MCF 10A (cell line): ENCODE measurements at regions not wholly inside any gene's neighbourhood (a gene's known extent, or its start where the extent isn't known, plus 50 kb on each side); places are given as distances from the start of the nearest gene placed in this dataset.

Source experiments
- BruUV-seq: library from RNA; stranded (reverse); fragments of 400-500 nt; replicated peaks from 2 replicates; lab custom pipeline; 2021; lab: Mats Ljungman, UMichigan
- CTCF ChIA-PET: fragments of 300-600 bp; sonication (Branson Sonifier 250); formaldehyde crosslinking; extraction: SDS; loops from one replicate; lab custom pipeline; 2021; ENCODE audit warnings: antibody characterized with exemption, inconsistent platforms; lab: Yijun Ruan, JAX
- POLR2A ChIA-PET: fragments of 300-600, 350-650 bp; sonication (Branson Sonifier 250); formaldehyde crosslinking; extraction: SDS; loops from one replicate; lab custom pipeline; 2020; ENCODE audit warnings: antibody characterized with exemption, inconsistent platforms; lab: Yijun Ruan, JAX
- DNase-seq: peaks from one replicate; pipeline ENCODE4 v3.0.0-alpha.2; 2018; ENCODE audit not compliant: unreplicated experiment
- H3K27ac Mint-ChIP-seq: one replicate; pipeline ENCODE4 v1.8.0; 2022; ENCODE audit warnings: mild to moderate bottlenecking, low read depth, mixed read lengths; ENCODE audit not compliant: unreplicated experiment
- H3K27me3 Mint-ChIP-seq: one replicate; pipeline ENCODE4 v1.8.0; 2022; ENCODE audit warnings: mixed read lengths; ENCODE audit not compliant: insufficient read depth, unreplicated experiment
- H3K36me3 Mint-ChIP-seq: one replicate; pipeline ENCODE4 v1.8.0; 2022; ENCODE audit warnings: mild to moderate bottlenecking, moderate library complexity, mixed read lengths; ENCODE audit not compliant: insufficient read depth, unreplicated experiment
- H3K4me1 Mint-ChIP-seq: one replicate; pipeline ENCODE4 v1.8.0; 2022; ENCODE audit warnings: mixed read lengths; ENCODE audit not compliant: insufficient read depth, unreplicated experiment
- H3K4me3 Mint-ChIP-seq: one replicate; pipeline ENCODE4 v1.8.0; 2022; ENCODE audit warnings: mild to moderate bottlenecking, moderate library complexity, mixed read lengths; ENCODE audit not compliant: unreplicated experiment
- H3K9me3 Mint-ChIP-seq: one replicate; pipeline ENCODE4 v1.8.0; 2022; ENCODE audit warnings: mixed read lengths; ENCODE audit not compliant: unreplicated experiment
- intact Hi-C: fragments of 100-400 bp; cut with micrococcal nuclease; formaldehyde crosslinking; loops from 2 replicates; pipeline ENCODE4 v1.14.1; 2022
- TF ChIP-seq, protein P1 (sequence below): fragments of 200-600 bp; IDR thresholded peaks from one replicate; pipeline ENCODE4 v1.8.0; 2022; ENCODE audit warnings: antibody characterized with exemption, mild to moderate bottlenecking; ENCODE audit not compliant: unreplicated experiment

DNA sequence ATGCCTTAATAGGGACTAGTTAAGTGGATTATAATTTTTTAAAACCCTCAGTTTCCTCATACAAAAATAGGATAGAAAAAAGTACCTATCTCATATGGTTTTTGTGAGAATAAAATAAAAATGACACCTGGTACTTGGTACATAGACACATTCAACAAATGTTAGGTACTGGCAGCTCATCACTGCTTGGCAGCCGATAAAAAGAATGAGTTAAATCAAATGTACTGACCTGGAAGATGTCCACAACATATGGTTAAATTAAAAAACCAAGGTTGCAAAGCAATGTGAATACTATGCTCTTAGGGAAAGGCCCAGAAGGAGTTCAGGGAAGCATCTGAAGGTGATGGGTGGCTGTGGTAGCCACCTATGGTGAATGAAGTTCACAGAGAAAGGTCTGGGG lies 64.9 kb upstream of the SMYD2 start:
- Mint-ChIP-seq H3K4me3 (no peak overlapping the region), H3K36me3 (no peaks in the 10 kb centered on the region), H3K27ac (no peak overlapping the region), H3K27me3 (no peaks in the 10 kb centered on the region), H3K9me3 (no peaks in the 10 kb centered on the region), H3K4me1 (peaks cover 20% of the 10 kb centered on the region)
- ChIA-PET POLR2A (interaction anchor here (0.6 to 6.7 kb wide), 5 partner anchors 9 to 113 kb away, joined by 3 to 75 read pairs (median 3); no protein-coding TSS in a partner anchor), CTCF (interaction anchor here (0.5 to 21.6 kb wide), 10 partner anchors 12 to 1051 kb away, joined by 3 to 804 read pairs (median 40); no protein-coding TSS in a partner anchor)
- no peak for DNase-seq
- intact Hi-C loops = no loop called here
- BruUV-seq = no TSS peak
- TF ChIP-seq, protein P1, sequence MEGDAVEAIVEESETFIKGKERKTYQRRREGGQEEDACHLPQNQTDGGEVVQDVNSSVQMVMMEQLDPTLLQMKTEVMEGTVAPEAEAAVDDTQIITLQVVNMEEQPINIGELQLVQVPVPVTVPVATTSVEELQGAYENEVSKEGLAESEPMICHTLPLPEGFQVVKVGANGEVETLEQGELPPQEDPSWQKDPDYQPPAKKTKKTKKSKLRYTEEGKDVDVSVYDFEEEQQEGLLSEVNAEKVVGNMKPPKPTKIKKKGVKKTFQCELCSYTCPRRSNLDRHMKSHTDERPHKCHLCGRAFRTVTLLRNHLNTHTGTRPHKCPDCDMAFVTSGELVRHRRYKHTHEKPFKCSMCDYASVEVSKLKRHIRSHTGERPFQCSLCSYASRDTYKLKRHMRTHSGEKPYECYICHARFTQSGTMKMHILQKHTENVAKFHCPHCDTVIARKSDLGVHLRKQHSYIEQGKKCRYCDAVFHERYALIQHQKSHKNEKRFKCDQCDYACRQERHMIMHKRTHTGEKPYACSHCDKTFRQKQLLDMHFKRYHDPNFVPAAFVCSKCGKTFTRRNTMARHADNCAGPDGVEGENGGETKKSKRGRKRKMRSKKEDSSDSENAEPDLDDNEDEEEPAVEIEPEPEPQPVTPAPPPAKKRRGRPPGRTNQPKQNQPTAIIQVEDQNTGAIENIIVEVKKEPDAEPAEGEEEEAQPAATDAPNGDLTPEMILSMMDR = no peak

DNA sequence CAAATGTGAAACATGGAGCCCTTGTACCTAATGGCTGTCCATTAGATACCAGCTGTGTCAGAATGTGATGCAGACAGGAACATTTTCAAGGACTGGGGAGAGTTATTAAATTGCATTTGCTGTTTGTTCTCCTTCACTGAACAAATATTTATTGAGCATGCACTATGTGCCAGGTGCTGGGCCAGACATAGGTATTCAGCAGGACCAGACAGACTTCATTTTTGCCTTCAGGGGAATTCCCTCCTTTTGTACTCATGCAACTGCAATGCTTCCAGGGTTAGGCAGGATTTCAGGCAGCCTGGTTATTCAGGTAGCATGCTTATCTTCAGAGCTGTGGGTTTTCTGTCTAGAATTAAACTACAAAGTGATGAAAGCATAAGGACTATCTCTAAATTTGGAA lies 64.2 kb upstream of the SMYD2 start:
- intact Hi-C loops = no loop called here
- H3K36me3 Mint-ChIP-seq = no peaks in the 10 kb centered on the region
- no peaks in the 10 kb centered on the region for H3K9me3 Mint-ChIP-seq
- no TSS peak for BruUV-seq
- H3K4me3 Mint-ChIP-seq = no peak overlapping the region
- no peak for DNase-seq
- H3K27ac Mint-ChIP-seq = no peak overlapping the region
- POLR2A ChIA-PET = interaction anchor here (1.5 to 6.7 kb wide), 2 partner anchors 9 to 112 kb away, joined by 4 to 75 read pairs; no protein-coding TSS in a partner anchor
- TF ChIP-seq, protein P1 = no peak
- H3K4me1 Mint-ChIP-seq = peaks cover 20% of the 10 kb centered on the region
- no peaks in the 10 kb centered on the region for H3K27me3 Mint-ChIP-seq
- CTCF ChIA-PET = interaction anchor here (0.5 to 21.6 kb wide), 11 partner anchors 11 to 420 kb away, joined by 3 to 804 read pairs (median 4); no protein-coding TSS in a partner anchor

DNA sequence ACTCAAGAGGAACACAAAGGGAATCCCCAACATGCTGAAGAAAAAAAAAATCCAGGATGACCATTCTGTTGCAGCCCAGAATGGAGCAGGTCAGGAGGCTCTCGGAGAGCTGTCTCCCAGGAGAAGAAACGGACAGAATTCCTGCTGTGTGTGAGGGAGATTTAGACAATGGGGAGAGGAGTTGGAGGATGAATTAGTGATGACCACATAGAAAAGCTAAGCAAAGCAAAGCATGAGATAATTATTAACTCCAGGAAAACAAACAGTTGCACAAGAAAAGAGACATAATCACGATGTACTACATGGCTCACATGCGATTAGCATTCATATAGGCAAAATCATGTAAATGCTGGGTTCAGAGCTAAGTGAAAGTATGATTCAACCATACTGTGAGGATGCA lies 61.1 kb upstream of the SMYD2 start:
- no peak overlapping the region for H3K27ac Mint-ChIP-seq
- peaks cover 3% of the 10 kb centered on the region for H3K4me1 Mint-ChIP-seq
- intact Hi-C loops = no loop called here
- H3K27me3 Mint-ChIP-seq = no peaks in the 10 kb centered on the region
- no TSS peak for BruUV-seq
- CTCF ChIA-PET = interaction anchor here (0.6 to 21.6 kb wide), 6 partner anchors 9 to 975 kb away, joined by 3 to 804 read pairs (median 4); no protein-coding TSS in a partner anchor
- no peak overlapping the region for H3K4me3 Mint-ChIP-seq
- H3K36me3 Mint-ChIP-seq = no peaks in the 10 kb centered on the region
- H3K9me3 Mint-ChIP-seq = no peaks in the 10 kb centered on the region
- POLR2A ChIA-PET = interaction anchor here (0.6 kb wide), 2 partner anchors 114 to 662 kb away, joined by 3 read pairs; no protein-coding TSS in a partner anchor
- DNase-seq = no peak
- TF ChIP-seq, protein P1 = no peak

DNA sequence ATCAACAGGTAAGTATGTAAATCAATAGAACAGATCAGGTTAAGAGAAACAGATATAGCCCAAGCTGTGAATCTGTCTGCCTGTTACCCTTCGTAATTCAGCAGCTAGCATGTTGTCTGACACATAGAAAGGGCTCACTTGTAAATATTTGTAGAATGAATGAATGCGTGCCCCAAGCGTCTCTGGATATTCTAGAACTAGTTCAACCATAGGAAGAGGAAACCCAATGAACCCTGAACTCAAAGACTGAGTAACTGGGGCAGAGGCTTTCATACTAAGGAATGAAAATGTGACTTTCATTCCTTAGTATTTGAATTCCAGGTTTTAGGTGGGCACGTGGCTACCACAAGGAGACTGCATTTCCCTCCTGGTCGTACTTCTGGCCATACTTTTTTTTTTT lies 60.1 kb upstream of the SMYD2 start:
- DNase-seq = no peak
- Mint-ChIP-seq H3K4me3 (no peak overlapping the region), H3K9me3 (no peaks in the 10 kb centered on the region), H3K27ac (no peak overlapping the region), H3K36me3 (no peaks in the 10 kb centered on the region), H3K27me3 (no peaks in the 10 kb centered on the region), H3K4me1 (peaks cover 4% of the 10 kb centered on the region)
- no TSS peak for BruUV-seq
- CTCF ChIA-PET = interaction anchor here (0.6 to 21.6 kb wide), 8 partner anchors 28 to 417 kb away, joined by 3 to 804 read pairs (median 4); no protein-coding TSS in a partner anchor
- POLR2A ChIA-PET = interaction anchor here (0.7 to 1.0 kb wide), 3 partner anchors 8 to 408 kb away, joined by 3 read pairs; no protein-coding TSS in a partner anchor
- intact Hi-C loops = no loop called here
- TF ChIP-seq, protein P1 = no peak
